GM12874 (cell line): ENCODE measurements at regions not wholly inside any gene's neighbourhood (a gene's known extent, or its start where the extent isn't known, plus 50 kb on each side); places are given as distances from the start of the nearest gene placed in this dataset.

Experiments used
- TF ChIP-seq, protein P1 (sequence below): IDR thresholded peaks from 2 replicates; pipeline ENCODE4 v1.5.1; 2011; ENCODE audit warnings: low read depth, mild to moderate bottlenecking, control low read depth, low read length, moderate library complexity; ENCODE audit not compliant: insufficient read depth

DNA sequence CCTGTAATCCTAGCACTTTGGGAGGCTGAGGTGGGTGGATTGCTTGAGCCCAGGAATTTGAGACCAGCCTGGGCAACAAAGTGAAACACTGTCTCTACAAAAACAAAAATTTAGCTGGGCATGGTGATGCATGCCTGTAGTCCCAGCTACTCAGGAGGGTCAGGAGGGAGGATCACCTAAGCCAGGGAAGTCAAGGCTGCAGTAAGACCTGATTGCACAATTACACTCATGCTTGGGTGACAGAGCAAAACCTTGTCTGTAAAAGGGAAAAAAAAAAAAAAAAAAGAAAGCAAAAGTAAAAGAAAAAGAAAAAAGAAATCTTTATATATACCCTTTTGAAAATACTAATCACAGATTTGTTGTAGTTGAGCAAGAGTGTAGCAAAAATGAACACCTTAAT, 801.0 kb upstream of the IGFBP7 start:
- TF ChIP-seq, protein P1, sequence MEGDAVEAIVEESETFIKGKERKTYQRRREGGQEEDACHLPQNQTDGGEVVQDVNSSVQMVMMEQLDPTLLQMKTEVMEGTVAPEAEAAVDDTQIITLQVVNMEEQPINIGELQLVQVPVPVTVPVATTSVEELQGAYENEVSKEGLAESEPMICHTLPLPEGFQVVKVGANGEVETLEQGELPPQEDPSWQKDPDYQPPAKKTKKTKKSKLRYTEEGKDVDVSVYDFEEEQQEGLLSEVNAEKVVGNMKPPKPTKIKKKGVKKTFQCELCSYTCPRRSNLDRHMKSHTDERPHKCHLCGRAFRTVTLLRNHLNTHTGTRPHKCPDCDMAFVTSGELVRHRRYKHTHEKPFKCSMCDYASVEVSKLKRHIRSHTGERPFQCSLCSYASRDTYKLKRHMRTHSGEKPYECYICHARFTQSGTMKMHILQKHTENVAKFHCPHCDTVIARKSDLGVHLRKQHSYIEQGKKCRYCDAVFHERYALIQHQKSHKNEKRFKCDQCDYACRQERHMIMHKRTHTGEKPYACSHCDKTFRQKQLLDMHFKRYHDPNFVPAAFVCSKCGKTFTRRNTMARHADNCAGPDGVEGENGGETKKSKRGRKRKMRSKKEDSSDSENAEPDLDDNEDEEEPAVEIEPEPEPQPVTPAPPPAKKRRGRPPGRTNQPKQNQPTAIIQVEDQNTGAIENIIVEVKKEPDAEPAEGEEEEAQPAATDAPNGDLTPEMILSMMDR, result no peak

DNA sequence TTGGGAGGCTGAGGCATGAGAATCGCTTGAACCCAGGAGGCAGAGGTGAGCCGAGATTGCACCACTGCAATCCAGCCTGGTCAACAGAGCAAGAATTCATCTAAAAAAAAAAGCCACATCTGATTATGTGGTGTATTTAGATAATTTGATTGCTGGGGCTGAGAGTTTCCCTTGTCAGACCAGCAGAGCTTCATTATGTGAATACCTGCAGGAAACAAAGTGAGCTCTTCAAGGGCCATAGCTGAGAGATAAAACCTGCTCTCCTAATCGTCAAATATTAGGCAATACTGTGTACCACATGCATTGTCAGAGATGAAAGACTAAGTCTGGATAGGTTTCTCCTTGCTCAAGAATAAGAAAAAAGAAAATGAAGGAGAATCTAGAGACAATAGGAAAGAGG, 800.0 kb upstream of the IGFBP7 start:
- TF ChIP-seq, protein P1, result no peak

DNA sequence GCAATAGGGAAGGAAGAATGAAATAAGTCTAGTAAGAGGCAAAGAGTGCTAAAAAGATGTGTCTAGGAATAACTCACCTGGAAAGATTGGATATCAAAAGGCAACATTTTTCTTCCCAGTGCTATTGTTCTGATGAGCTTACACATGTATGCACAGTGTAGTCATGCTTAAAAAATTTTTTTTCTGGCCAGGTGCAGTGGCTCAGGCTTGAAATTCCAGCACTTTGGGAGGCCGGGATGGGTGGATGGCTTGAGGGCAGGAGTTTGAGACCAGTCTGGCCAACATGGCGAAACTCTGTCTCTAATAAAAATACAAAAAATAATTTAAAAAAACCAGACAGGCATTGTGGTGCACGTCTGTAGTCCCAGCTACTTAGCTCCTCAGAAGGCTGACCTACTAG, 795.8 kb upstream of the IGFBP7 start:
- TF ChIP-seq, protein P1, result no peak

- TF ChIP-seq, protein P1, result no peak
These were observed 766.9 kb upstream of the IGFBP7 start for GRCh38 chr4:57877047-57877458.

DNA sequence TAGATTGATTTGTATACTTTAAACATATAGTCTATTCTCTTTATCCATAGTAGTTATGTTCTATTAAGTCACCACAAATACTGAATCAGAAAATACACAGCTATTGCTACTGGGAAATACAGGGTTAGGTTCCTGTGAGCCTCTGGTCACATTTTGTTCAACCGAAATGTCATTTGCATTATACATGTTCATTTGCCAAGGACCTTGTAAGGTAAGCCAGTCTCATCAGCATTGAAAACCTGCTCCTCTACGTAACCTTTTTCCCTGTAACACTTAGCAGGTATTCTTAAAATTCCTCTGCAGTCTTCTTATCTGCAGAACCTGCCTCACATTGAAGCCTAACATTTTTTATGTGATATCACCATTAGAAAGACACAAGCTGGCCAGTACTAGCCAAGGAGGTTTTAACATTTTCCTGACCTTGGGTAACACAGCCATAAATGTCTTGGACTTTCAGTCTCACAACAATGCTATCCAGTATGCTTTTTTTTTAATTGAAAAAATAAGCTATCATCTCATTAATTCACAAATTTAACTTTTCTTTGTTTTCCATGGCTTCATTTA, 765.7 kb upstream of the IGFBP7 start:
- TF ChIP-seq, protein P1, result no peak

- TF ChIP-seq, protein P1, result no peak
These were observed 756.4 kb upstream of the IGFBP7 start for GRCh38 chr4:57866468-57867171.

DNA sequence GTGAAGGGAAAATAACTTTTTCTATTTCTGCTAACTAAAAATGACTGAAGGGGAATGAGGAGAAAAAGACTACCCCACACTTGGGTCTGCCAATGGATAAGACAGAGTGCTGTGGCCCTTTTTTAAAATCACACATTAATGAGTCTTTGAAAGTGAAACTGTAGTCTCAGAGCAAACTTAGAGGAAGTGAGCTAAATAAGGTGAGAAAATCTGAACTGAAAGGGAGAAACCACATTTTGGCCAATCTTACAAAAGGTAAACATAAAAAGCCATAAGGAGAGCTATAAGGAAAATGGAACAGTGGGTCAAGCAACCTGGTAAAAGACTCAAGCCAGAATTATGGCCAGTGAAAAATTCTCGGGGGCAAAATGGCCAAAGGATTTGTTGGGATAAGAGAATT, 755.1 kb upstream of the IGFBP7 start:
- TF ChIP-seq, protein P1, result no peak
